ENCODE measurements at regions not wholly inside any gene's neighbourhood (a gene's known extent, or its start where the extent isn't known, plus 50 kb on each side); places are given as distances from the start of the nearest gene placed in this dataset.

DNA sequence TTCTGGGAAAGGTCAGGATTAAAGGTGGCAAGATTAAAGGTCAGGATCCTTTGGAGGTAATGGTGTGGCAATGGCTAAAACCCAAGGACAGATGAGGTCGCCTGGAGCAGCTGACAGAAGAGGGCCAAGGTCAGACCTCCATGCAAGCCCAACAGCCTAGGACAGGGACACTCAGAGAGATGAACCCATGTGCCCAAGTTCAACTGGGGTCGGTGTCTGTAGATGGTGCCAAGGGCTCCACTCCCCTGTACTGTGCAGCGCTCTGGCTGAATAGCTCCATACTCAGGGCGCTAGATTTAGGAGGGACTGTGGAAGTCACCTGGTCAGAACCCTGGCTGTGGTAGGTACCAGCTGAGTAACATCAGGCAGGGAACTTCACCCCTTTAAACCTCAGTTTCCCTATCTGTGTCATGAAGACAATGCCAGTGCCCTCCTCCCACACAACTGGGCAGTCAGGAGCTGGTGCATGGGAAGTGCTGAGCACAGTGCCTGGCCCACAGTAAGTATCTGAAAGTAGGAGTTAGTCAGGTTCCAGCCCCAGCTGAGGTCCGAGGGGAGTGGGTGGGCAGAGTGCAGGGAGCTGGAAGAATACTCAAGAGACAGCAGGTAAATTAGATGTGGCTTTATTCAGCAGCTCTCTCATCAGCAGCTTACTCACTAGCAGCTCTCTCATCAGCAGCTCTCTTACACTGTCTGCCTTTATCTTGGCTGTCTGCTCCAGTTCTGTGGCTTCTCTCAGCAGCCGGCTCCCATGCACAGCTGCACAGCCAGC, 327.1 kb downstream of the GLRX3 start:
- no peak for DNase-seq (ENCODE audit: low spot score)

DNA sequence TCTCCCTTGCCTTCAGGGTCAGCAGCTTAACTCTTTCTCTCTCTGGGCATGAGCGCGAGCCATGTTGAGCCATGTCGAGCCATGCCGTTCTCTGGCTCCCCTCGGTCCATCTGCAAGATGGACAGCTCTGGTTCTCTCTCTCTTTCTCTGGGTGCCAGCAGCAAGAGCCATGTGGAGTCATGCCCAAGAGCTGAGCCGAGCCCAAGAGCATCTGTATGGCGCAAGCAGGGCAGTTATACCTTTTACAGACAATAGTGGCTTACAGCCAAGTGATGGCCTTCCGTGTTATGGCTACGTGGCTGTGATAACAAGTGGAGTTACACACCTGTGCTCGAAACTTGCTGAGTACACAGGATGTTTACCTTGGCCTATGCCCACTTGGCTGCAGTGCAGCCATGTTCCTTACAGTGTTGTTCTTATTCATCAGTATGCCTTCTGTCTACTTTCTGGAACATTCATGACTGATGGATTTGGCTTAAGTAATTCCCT, 327.7 kb downstream of the GLRX3 start:
- DNase-seq (ENCODE audit: low spot score), result no peak

DNA sequence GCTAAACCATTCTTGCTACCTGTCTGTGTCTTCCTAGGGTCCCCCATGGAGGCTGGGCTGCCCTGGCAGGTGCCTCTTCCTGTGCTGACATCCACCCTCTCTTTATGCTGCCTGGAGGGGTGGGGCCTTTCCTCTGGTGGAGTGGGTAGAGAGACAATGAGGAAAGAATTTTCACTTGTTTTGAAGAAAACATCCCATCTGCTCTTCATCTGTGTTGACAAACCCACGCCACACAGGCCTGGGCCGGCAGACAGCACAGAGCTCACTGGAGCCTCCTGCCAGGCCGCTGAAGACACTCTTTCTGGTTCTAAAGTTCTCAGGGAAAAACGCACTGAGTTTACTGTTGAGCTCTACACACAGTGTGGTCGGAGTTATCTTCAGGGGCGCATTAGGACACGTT, 328.2 kb downstream of the GLRX3 start:
- no peak for DNase-seq (ENCODE audit: low spot score)

DNA sequence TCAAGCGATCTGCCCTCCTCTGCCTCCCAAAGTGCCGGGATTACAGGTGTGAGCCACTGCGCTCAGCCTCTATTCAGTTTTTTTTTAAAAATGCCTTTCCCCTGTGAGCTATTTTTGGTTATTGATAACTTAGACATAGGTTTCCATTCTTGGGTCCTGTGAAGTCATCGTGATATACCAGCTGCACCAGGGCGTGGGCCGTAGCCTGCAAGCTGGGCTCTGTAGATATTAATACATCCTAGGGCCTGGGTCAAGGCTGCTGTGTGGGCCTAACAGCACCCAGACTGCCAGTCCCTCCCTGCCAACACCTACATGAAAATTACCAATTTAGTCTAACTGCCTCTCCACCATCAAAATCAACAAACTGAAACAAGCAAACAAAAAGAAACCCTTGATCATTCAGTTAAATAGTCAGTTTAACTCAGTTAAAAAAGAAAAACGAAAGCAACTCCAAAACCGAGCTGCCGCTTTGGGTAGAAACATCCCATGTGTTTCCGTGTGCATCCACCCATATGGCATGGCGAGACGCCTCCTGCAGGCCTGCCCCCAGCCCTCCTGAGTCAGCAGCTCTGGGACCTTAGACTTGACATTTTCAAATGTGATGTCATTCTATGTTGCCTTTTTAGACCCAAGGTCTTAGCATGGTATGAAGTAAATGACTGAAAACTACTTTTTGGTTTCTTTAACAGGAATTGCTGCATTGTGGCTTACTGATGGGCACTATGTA, 330.2 kb downstream of the GLRX3 start:
- no peak for DNase-seq (ENCODE audit: low spot score)

DNA sequence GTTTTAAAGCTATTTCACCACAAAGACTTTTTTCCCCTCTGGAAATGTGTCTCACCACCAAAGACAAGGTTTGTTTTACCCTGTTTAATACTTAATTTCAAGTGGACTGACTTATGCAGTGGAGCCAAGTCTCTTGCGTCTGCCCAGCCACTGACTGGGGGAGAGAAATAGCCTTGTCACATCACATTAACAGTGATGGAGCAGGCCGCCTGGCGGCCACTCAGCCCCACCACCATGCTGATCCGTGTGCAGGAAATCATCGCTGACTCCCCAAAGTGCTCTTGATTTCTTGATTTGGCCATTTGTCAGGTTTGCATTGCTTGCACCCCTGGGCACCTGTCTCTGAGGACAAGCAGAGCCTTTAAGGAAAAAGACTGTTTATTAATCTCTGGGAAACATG, 334.1 kb downstream of the GLRX3 start:
- DNase-seq (ENCODE audit: low spot score), result no peak

DNA sequence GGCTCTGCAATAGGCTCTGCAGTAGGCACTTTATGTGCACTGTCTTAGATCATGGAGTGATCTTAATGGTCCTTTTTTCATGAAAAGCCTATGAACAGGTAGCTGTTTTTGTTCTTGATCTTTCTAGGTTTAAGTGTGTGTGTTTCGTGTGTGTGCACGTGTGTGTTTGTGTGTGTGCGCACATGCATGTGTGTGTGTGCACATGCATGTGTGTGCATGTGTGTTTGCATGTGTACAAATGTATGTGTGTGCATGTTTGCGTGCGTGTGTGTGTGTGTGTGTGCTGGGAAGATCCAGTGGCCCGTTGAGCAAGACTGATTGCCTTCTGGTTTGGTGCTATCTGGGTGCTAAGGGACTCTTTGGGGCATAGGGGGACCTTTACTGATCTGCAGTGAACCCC, 334.8 kb downstream of the GLRX3 start:
- no peak for DNase-seq (ENCODE audit: low spot score)

DNA sequence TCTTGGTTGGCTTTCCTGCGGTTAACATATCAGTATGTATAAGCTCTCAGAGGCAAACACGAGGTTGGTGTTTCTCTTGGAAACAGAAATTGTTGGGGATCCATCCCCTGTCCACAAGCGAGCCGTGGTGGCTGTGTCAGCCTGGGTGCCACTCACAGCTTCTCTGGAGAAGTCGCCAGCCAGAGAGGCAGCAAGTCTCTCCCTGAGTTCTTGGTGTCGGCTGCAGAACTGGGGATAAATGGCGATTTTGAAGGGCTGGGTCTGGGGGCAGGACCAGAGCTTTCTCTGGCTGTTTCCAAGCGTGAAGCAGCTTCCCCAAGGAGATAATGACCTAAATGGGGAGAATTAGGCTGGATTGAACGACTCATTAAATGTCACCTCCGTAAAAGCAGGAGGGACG, 335.3 kb downstream of the GLRX3 start:
- DNase-seq (ENCODE audit: low spot score), result no peak

DNA sequence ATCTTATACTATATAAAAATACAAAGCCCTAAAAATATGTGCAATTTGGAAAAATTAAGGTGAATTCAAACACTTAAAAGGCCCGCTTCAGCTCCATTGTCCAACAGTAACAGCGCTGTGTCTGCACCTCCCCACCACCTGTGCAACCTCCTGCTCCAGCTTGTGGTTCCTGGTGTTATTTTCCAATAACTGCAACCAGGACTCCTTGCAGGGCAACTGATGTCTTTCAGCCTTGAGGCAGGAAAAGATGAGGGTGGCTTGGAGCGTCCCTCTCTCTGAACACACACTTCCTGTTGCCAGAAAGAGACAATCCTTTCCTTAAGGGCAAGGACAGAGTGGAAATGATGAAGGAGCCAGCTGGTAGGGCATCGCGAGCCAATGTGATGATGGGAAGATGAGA, 336.0 kb downstream of the GLRX3 start:
- DNase-seq (ENCODE audit: low spot score), result no peak

DNA sequence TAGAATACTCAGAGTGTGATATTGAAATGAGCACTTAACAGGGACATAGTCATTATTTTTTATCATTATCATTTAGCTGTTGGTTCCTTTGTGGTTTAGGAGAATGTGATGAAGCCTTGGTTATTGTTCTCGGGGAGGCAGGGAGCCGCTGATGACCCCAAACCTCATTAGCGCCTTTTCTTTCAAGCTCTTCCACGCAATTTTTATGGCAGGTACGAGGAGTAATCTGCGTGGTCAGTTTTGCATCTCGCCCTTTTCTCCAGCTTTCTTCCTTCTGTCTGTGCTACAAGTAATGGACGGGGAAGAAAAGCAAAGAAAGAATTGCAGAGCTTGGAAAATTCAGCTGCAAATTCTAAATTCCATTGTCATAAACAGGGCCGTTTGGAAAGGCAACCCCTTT, 338.4 kb downstream of the GLRX3 start:
- no peak for DNase-seq (ENCODE audit: low spot score)

DNA sequence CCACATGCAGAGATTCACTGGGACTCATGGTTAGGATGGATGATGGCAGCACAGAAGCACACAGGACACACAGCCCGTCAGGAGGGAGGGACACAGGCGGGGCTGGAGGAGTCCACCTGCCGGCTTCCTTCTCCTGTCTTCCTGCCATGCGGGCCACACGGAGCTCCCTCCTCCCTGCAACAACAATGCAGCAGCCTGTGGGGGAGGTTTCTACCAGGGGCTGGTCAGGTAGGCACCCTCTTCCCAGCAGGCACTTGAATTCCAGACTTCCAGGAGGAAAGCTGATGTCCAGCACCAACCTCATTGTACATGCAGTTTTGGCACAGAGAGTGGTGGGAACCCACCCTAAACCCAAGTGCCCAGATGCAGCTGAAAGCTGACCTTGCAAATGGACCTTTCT, 341.2 kb downstream of the GLRX3 start:
- DNase-seq (ENCODE audit: low spot score), result no peak

DNA sequence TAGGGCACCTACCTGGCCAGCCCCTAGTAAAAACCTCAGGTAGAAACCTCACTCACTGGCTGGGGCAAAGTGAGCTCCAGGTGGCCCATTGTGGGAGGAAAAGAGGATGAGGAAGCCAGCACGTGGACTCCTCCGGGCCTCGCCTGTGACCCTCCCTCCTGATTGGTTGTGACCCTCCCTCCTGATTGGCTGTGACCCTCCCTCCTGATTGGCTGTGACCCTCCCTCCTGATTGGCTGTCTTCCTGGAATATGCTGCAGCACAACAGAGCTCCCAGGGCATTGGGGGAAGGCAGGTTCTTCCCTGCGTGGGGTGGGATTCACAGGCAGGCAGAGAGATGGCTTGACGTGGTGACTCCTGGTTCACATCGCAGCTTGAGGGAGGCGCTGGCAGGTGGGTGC, 343.0 kb downstream of the GLRX3 start:
- DNase-seq (ENCODE audit: low spot score), result no peak

DNA sequence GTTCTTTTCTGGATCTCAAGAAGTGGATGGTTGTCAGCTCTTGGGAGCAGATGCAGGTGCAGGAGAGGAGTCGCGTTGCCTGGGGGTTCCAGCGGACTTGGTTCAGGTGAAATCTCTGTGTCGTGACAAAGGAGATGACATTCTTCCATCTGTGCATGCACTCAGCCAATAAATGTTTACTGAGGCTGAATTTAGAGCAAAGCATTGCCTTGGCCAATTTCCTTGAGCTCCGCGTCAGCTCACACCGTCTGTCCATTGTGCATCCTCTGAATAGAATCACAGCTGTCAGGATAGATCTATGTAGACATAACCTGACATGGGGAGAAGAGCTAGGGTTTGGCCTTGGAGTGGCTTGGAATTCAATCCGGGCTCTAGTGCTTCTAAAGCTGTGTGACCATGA, 343.7 kb downstream of the GLRX3 start:
- DNase-seq (ENCODE audit: low spot score), result no peak

DNA sequence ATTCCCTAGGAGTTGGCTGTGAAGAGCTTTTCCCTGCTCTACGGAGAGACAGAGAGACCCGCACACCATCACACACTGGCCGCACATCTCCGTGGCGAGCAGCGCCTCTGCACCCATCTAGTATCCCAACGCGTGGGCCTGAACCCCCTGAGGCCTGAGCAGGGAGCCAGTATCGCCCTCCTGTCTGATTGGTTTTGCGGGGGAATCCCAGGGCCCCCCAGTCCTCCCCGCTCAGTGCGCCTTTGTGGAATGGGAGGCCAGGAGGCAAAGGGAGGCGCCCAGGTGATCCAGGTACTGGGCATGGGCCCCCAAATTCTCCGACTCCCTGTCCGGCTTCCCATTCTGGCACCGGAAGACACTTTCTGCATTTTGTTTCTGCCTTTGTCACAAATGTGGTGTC, 344.3 kb downstream of the GLRX3 start:
- DNase-seq (ENCODE audit: low spot score), result no peak

DNA sequence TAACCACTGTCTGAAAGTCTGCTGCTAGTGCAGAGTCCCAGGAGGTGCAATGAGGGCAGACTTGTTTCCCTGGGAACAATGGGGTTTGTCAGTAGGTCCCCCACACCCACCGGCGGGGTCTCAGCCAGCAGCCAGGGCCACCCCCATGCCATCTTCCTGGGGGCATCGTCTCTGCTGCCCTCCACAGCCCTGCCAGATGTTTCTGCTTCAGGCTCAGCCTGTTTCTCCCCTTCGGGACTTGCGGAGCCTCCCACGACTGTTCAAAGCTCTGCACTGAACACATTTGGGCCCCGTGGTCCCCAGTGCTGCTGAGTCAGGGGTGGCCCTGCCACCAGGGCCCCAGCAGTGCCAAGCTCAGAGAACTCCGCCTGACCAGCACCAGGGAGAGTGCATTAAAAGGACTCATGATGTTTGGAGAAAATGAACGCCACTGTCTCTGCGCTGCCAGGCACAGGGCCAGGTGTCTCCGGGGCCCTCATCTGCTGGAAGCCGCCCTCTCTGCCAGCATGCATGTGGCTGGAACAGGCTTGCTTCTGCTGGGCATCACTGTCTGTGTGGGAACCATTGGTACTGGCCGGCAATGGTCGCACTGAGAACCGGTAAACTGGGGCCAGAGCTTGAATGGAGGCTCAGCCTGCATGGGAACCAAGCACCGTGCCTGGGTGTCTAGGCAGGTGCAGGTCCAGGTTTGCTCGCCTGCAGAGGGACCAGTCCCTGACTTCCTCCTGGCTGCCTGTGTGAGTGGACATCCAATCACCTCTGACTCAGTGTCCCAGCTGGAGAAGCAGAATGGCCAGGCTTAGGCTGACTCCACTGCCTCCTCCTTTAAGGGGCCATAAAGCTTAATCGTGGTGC, 345.1 kb downstream of the GLRX3 start:
- no peak for DNase-seq (ENCODE audit: low spot score)

DNA sequence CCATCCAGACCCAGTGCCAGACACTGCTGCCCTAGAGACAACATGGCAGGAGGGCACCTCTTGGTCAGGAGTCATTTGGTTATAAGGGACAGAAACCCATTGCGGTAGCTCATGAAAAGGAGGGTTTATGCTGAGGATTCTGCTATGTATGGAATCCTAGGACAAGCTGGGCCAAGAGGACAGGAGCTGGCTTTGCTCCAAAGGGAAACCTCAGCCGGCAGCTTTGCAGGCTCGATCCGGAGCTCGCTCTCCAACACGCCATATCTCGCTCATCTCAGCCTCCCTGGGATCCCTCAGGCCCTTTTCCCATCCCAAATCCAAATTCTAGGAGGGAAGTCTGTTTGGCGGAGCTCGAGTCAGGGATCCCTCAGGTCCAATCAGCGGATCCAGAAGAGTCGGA, 345.7 kb downstream of the GLRX3 start:
- DNase-seq (ENCODE audit: low spot score), result no peak

DNA sequence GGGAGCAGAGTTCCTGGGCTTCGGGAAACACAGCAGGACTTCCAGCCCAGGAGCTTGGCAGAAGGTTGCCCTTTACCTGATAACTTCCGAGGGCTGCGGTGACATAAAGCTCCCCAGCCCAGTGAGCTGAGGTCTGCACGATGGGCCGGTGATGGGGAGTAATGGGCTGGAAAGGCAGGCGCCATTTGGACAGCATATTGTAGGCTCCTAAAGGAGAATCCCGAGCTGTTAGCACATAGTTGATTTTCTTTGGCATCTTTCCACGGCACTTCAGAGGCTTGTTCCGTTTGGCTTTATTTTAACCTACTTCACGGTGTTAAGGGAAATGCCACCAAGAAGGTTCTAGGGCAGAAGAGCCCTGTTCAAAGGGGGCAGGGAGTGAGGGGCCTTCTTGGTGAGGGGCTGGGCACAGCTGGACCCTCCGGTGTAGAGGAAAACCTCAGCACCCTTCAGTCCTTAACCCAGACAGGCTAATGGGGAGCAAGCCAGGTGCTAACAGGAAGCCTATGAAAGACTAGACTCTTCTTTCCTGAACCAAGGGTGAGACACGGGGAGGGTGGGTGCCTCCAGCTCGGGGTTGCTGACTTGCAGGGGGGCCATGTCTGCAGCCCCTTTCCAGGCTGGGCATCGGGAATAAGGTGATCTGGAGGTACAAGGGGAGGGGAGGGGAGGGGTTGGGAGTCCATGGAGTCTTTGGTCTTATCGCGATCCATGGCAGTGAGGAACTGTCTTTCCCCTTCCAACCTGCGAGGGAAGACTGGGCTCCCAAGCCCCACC, 347.7 kb downstream of the GLRX3 start:
- no peak for DNase-seq (ENCODE audit: low spot score)

DNA sequence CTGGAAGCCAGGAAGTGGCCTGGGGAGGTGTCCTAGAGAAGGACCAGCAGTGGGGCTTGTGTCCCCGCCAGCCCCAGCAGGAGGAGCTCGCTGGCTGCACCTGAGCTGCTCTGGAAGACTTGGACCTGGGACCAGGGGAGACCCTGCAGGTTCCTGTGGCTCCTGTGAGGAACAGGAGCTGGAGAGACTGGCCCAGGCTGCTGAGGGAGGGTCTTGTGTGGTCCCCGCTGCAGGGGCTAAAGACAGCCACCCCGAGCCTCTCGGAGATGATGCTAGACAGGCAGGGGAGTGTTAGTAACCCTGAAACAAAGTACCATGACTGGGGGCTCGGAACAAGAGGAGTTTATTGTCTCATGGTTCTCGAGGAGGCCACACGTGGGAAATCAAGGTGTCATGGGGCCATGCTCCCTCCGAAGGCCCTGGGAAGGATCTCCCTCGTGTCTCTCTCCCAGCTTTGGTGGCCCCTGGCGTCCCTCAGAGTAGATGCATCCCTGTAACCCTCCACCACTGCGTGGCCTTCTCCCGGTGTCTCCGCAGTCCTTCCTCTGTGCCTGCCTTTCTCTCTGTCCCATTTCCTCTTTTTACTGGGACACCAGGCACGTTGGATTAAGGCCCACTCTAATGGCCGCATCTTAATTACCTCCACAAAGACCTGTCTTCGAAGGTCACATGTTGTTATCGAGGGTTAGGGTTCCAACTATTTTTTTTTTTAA, 348.4 kb downstream of the GLRX3 start:
- DNase-seq (ENCODE audit: low spot score), result no peak

DNA sequence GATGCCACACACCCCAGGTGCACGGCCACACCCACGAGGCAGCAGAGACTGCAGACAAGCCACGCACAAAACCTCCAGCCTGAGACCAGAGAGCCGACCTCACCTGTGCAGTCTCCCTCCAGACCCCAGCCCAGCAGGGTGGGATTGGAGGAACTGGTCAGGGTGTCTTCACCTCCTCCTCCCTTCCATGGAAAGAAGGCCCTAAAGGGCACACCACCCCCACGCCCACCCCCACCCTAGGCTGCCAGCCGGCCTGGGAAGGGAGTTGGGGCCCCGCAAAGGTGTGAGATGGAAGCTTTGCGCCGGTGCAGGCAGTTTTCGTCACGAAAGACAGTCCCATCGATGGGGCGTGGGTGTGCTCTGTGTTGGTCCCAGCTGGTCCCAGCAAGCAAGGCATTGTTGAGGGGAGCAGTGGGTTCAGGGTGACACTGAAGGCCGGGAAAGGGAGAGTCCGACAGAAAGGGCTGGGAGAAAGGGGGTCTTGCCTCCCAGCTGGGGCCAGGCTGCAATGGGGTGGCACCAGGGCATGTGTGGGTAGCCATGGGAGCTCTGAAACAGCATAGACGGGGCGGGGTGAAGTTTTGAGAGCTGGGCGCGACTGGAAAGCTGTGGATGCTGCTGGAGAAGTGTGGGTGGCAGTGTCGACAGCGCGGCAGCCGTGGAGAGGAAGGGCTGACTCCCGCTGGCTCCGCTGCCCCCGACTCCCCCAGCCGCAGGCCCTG, 349.2 kb downstream of the GLRX3 start:
- no peak for DNase-seq (ENCODE audit: low spot score)

DNA sequence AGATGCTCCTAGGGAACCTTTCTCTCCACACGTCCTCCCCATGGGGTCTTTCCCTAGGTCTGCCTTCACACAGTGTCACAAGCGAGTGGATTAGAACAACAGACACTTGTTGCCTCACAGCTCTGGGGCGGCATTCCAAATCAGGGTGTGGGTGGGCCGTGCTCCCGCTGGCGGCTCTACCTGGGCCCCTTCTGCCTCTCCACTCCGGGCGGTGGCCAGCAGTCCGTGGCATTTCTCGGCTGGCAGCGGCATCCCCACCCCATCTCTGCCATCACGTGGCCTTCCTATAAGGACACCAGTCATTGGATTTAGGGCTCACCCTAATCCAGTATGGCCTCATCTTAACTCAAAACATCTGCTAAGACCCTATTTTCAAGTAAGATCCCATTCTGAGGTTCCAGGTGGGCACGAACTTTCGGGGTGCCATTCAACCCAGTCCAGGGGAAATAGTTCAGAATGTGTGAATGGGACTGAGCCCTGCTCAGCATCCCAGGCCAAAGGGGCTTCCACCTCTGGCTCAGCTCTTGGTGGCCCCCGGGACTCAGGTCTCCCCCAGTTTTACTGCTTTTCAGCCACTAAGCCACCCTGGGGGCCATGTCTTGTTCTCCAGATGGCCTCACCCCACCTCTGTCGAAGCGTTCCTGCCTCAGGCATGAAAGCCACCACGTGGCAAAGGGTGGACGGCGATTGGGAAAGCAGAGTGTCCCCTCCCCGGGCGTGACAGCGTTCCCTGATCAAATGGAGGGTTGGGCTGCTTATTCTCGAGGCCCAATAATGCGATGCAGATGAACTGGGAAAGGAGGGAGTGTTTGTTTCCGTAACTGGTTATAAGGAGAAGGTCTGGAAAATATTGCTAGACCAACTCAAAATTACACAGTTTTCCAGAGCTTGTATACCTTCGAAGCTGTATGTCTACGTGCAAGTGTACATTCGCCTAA, 350.0 kb downstream of the GLRX3 start:
- no peak for DNase-seq (ENCODE audit: low spot score)

Data from H4 (cell line).